ENCODE measurements at regions not wholly inside any gene's neighbourhood (a gene's known extent, or its start where the extent isn't known, plus 50 kb on each side); places are given as distances from the start of the nearest gene placed in this dataset.

- no peaks in the 10 kb centered on the region for H3K79me2 ChIP-seq (ENCODE audit: control insufficient read depth, insufficient read depth, low read length)
- intact Hi-C loops (cut with micrococcal nuclease) = no loop called here
- no peak overlapping the region for H3K4me2 ChIP-seq (ENCODE audit: insufficient read depth, low read length)
- no peaks in the 10 kb centered on the region for H3K9me3 ChIP-seq (replicated peaks; ENCODE audit: control insufficient read depth, insufficient read depth, low read length)
- no peak overlapping the region for H2AFZ ChIP-seq (ENCODE audit: low read depth, low read length)
- ChIA-PET CTCF (no interaction called here), POLR2A (no interaction called here)
- no TSS peak for BruUV-seq (replicated peaks)
- H3K4me3 ChIP-seq (replicated peaks in 1 of 3; ENCODE audit: insufficient read depth in 1 of 3, low read depth in 1 of 3, low read length in 3 of 3) = no peak overlapping the region
- H3K36me3 ChIP-seq (ENCODE audit: control insufficient read depth in 2 of 2, extremely low read depth in 1 of 2, insufficient read depth in 2 of 2, low read length in 2 of 2) = no peaks in the 10 kb centered on the region
- H3K4me1 ChIP-seq (ENCODE audit: control insufficient read depth, extremely low read depth, insufficient read depth, low read length) = no peaks in the 10 kb centered on the region
- H3K27ac ChIP-seq (ENCODE audit: insufficient read depth, low read depth, low read length) = no peak overlapping the region
- no peaks in the 10 kb centered on the region for H3K27me3 ChIP-seq (ENCODE audit: control insufficient read depth in 2 of 2, insufficient read depth in 2 of 2, low read length in 2 of 2)
- H3K9ac ChIP-seq (replicated peaks; ENCODE audit: extremely low read depth, insufficient read depth, low read length) = no peak overlapping the region
- DNase-seq (ENCODE audit: low read depth, low spot score) = no peak
- TF ChIP-seq JUN (IDR thresholded peaks at IDR 0.05; ENCODE audit: borderline replicate concordance, insufficient read depth, insufficient read length, low read depth) (no peak), GATA2 (IDR thresholded peaks at IDR 0.05; ENCODE audit: insufficient read depth, insufficient read length, low read depth, low read length) (no peak), FOS (IDR thresholded peaks at IDR 0.05; ENCODE audit: borderline replicate concordance, insufficient read depth, low read length) (no peak), POLR2A (IDR thresholded peaks at IDR 0.05; ENCODE audit: low read depth, low read length) (no peak), MAX (IDR thresholded peaks at IDR 0.05; ENCODE audit: insufficient read depth, insufficient read length) (no peak), CTCF (IDR thresholded peaks at IDR 0.05; ENCODE audit: extremely low read depth in 1 of 2, insufficient read depth in 1 of 2, low read depth in 1 of 2, low read length in 2 of 2) (no peak), POLR2AphosphoS5 (IDR thresholded peaks at IDR 0.05; ENCODE audit: insufficient read depth, low read depth, low read length) (no peak), EZH2 (IDR thresholded peaks at IDR 0.05; ENCODE audit: borderline replicate concordance, low read depth, low read length, severe bottlenecking) (no peak), MYC (IDR thresholded peaks at IDR 0.05; ENCODE audit: low read depth, low read length) (no peak)
- dilution Hi-C loops (cut with MboI; ENCODE audit: extremely low pct_ligation_motif_present, low sequenced_read_pairs) = no loop called here
- H3K9me1 ChIP-seq (replicated peaks; ENCODE audit: control insufficient read depth, extremely low read depth, insufficient read depth, low read length) = no peaks in the 10 kb centered on the region
- H4K20me1 ChIP-seq (replicated peaks; ENCODE audit: control insufficient read depth, extremely low read depth, insufficient read depth, low read length) = no peaks in the 10 kb centered on the region
- no peak for FAIRE-seq
These were observed 142.2 kb upstream of the SESN3 start for GRCh38 chr11:95373241-95373640.

All from endothelial cell of umbilical vein (primary cell).